ENCODE measurements at regions not wholly inside any gene's neighbourhood (a gene's known extent, or its start where the extent isn't known, plus 50 kb on each side); places are given as distances from the start of the nearest gene placed in this dataset.
"Not testable (repeated sequence)": the region's sequence is repeated elsewhere in the genome, so short reads cannot be mapped to it uniquely, and the experiment has no call there.

- no peak for DNase-seq
Observed at GRCh38 chr12:62158013-62158412, 102.2 kb upstream of the USP15 start.

- DNase-seq, result no peak
Observed at GRCh38 chr12:62158461-62159360, 101.5 kb upstream of the USP15 start.

- DNase-seq, result no peak
Observed at GRCh38 chr12:62162214-62162613, 98.0 kb upstream of the USP15 start.

- DNase-seq, result no peak
Observed at GRCh38 chr12:62163368-62163767, 96.8 kb upstream of the USP15 start.

GRCh38 chr12:62164036-62164435 lies 96.2 kb upstream of the USP15 start:
- no peak for DNase-seq

- no peak for DNase-seq
Observed at GRCh38 chr12:62166525-62166924, 93.7 kb upstream of the USP15 start.

- no peak for DNase-seq
Observed at GRCh38 chr12:62168411-62168810, 91.8 kb upstream of the USP15 start.

GRCh38 chr12:62170241-62170640 lies 90.0 kb upstream of the USP15 start:
- DNase-seq, result no peak

GRCh38 chr12:62190689-62191490 lies 69.3 kb upstream of the USP15 start:
- peak; percentile 6 for DNase-seq

GRCh38 chr12:62191491-62192179 lies 68.6 kb upstream of the USP15 start:
- peak; percentile 18 for DNase-seq

- DNase-seq, result peak; percentile 72
Observed at GRCh38 chr12:62192180-62192902, 67.9 kb upstream of the USP15 start.

GRCh38 chr12:62192903-62193250 lies 67.3 kb upstream of the USP15 start:
- no peak for DNase-seq

- no peak for DNase-seq
Observed at GRCh38 chr12:62194031-62194430, 66.2 kb upstream of the USP15 start.

- no peak for DNase-seq
Observed at GRCh38 chr12:62194616-62195015, 65.6 kb upstream of the USP15 start.

- DNase-seq, result no peak
Observed at GRCh38 chr12:62196146-62196545, 64.1 kb upstream of the USP15 start.

- not testable (repeated sequence) for DNase-seq
Observed at GRCh38 chr12:62202861-62203260, 57.3 kb upstream of the USP15 start.

GRCh38 chr12:62205346-62205745 lies 54.9 kb upstream of the USP15 start:
- DNase-seq, result no peak

GRCh38 chr12:62207248-62207647 lies 53.0 kb upstream of the USP15 start:
- DNase-seq, result no peak
